OCI-LY1 (cell line): ENCODE measurements at regions not wholly inside any gene's neighbourhood (a gene's known extent, or its start where the extent isn't known, plus 50 kb on each side); places are given as distances from the start of the nearest gene placed in this dataset.

Experiments used
- EZH2 ChIP-seq: fragments of 200-600 bp; sonication (generic), shearing (Covaris generic); IDR thresholded peaks from 2 replicates; pipeline ENCODE4 v1.8.0; 2017; ENCODE audit warnings: borderline replicate concordance, mixed run types, mild to moderate bottlenecking, antibody characterized with exemption, low read length, moderate library complexity, mixed read lengths
- TF ChIP-seq, protein P1 (sequence below): fragments of 200-600 bp; sonication (generic), shearing (Covaris generic); IDR thresholded peaks from 2 replicates; pipeline ENCODE4 v1.5.1; 2017; ENCODE audit warnings: mild to moderate bottlenecking, antibody characterized with exemption, low read length, moderate library complexity, mixed read lengths

DNA sequence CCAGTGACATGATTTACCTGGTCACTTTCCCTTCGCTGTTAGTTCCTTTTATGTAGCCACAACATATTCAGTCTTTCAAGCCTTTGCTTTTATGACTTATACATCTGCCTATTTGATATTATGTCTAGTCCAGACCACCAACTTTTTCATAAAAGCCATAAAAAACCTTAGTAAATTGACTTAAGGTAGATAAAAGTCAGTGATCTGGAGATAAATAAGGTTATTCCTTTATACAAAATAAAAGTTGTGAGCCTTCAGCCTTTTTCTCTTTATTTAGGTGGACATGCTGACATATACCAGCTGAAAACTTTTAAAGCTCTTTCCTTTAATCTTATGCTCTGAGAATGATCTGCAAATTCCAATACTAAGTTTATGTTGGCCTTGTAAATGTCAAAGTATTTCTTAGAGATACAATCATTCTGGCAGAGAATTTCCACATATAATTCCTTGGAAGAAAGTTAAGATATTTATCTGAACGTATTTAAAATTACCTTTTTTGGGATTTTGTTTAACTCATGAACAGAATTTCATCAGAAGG is 690.4 kb upstream of the CHORDC1 start:
- TF ChIP-seq EZH2 = no peak
- TF ChIP-seq, protein P1, sequence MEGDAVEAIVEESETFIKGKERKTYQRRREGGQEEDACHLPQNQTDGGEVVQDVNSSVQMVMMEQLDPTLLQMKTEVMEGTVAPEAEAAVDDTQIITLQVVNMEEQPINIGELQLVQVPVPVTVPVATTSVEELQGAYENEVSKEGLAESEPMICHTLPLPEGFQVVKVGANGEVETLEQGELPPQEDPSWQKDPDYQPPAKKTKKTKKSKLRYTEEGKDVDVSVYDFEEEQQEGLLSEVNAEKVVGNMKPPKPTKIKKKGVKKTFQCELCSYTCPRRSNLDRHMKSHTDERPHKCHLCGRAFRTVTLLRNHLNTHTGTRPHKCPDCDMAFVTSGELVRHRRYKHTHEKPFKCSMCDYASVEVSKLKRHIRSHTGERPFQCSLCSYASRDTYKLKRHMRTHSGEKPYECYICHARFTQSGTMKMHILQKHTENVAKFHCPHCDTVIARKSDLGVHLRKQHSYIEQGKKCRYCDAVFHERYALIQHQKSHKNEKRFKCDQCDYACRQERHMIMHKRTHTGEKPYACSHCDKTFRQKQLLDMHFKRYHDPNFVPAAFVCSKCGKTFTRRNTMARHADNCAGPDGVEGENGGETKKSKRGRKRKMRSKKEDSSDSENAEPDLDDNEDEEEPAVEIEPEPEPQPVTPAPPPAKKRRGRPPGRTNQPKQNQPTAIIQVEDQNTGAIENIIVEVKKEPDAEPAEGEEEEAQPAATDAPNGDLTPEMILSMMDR = no peak
